HG03060 (cell line): ENCODE measurements at regions not wholly inside any gene's neighbourhood (a gene's known extent, or its start where the extent isn't known, plus 50 kb on each side); places are given as distances from the start of the nearest gene placed in this dataset.

Experiments
- ATAC-seq: cut with Tn5 transposase; IDR thresholded peaks from one replicate; pipeline ENCODE4 v1.9.1; 2021; ENCODE audit warnings: low read depth, moderate number of reproducible peaks; ENCODE audit not compliant: unreplicated experiment

- ATAC-seq, result no peak
Measured at GRCh38 chr6:109315341-109316110, 66.7 kb downstream of the CD164 start.

DNA sequence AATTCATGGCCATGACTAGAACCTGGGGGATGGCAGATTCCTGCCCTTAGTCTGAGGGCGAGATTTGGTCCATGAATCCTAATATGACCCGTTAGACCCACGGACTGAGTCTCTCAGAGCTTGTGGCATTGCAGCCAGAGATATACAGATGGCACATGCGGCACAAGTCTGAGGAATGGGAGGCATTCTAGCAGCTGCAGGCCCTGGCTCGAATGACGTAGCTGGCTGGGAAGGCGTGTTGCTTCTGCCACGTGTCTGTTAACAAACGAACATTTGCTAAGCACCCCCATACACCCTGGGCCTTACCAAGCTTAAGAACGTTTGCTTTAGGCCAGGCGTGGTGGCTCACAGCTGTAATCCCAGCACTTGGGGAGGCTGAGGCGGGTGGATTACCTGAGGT lies 68.0 kb downstream of the CD164 start:
- no peak for ATAC-seq

GRCh38 chr6:109313139-109313538 lies 69.1 kb downstream of the CD164 start:
- ATAC-seq, result no peak

- no peak for ATAC-seq
Measured at GRCh38 chr6:109311471-109311870, 70.8 kb downstream of the CD164 start.

GRCh38 chr6:109309917-109310316 lies 72.3 kb downstream of the CD164 start:
- no peak for ATAC-seq

GRCh38 chr6:109308018-109308492 lies 74.2 kb downstream of the CD164 start:
- ATAC-seq, result no peak

DNA sequence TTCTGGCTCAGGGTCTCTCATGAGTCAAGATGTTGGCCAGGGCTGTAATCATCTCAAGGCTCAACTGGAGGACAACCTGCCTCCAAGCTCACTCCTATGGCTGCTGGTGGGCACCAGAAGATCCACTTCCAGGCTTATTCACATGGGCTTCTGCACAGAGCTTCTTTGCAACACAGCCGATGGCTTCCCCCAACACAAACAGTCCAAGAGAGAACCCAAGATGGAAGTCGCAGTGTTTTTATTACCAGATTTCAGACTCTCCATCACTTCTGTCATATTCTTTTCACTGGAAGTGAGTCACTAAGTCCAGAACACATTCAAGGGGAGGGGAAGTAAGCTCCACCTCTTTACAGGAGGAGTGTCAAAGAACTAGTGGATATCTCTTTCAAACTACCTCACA lies 75.5 kb downstream of the CD164 start:
- no peak for ATAC-seq

DNA sequence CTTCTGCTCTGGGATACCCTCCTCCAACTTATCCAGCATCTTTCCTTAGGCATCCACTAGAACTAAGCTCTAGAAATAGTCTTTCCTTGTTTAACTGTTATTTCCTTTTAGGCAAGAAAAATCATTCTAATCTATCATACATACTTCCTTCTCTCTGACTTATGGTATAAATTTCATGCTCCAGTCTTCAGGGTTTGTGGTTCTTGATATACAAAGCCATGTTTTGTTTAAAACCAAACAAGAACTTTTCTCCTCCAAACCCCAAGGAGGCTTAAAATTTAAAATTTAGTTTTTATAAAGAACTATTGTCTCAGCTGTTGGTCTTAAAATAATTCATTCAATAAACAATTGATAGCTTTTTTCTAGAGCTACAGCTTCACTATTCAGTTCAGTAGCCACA lies 77.2 kb downstream of the CD164 start:
- ATAC-seq, result no peak

DNA sequence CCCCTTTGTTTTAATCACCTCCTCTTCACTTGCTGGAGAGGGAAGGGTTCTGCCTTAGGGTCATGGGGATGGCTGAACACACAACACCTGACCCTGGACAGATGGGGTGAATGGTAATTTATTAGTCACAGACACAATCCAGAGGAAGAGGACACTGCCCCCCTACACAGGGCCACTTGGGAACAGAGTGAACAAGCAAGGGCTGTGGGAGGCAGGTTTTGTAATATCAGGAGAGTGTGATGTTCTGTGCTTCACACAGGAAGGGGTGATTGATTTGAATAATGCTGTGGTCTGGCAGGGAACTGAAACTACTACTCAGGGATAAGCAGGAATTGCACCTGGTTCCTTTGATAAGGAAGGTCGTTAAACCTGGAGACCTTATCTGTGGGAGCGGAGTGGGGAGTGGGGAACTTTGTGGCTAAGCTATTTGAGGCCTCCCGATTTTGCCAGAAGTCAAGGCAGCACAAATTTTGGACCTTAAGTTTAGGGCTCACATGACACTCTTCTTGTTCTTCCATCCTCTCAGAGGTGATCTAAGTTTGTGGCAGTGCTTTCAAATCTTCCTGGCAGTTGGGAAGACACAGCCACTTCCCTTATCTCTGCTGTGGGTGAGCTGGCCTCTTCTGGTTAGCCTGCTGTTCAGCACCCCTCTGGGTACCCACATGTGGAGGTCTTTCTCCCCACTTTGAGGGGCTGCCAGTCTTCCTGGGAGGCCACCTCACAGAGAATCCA lies 77.8 kb downstream of the CD164 start:
- no peak for ATAC-seq

- ATAC-seq, result no peak
Measured at GRCh38 chr6:109303640-109304283, 78.5 kb downstream of the CD164 start.

GRCh38 chr6:109303164-109303563 lies 79.1 kb downstream of the CD164 start:
- ATAC-seq, result no peak

GRCh38 chr6:109302176-109302575 lies 80.1 kb downstream of the CD164 start:
- ATAC-seq, result no peak

- ATAC-seq, result no peak
Measured at GRCh38 chr6:109301418-109301817, 80.8 kb downstream of the CD164 start.

DNA sequence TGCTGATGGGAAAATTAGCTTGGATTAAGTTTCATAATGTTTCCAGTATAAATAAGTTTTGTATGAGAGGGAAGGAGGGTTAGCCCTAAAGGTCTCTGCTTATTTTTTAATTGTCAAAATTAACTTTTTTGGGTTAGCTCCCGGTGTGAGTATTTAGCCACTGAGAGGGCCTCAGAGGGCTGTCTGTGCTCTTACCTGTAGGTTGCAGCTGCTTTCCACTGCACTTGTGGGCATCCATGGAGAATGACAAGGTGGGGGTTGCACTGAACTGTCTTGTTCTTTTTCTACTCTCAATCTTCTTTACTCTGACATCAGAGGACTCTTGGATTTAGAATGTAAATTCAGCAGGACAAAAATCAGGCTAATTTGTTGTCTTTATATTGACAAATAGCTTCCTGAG lies 81.4 kb downstream of the CD164 start:
- ATAC-seq, result no peak

DNA sequence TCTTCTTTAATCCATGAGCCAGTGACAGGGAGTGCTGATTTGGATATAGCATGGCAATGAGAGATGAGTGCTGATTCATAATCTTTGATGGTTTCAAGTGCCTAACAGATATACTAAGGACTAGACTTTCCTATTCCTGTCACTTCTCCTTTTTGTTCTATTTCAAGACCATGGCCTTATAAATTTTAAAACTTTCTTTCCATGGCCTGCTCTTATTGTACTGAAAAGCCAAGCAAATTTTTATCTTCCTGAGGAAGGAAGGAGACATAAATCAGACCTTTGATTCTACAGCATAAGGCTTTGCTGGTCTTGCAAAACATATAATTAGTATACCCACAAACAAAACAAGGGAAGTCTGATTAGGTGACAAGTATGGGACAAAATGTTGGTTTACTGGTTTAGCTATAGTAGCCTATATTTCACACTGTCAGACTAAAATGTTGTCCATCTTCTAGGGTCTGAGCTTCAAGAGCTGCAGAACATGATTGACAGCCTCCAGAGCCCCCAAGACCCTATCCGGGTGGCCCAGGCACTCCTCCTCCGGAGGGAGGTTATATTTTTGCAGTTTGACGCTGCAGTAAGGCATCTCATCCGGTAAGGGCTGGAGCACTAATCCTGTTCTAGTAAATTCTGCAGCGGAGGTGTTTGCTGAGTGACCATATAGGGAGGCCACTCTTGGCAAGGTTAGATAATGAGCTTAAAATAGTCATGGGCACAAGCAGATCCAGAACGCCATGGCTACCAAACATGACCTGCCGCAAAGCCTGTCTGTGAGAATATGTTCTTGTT lies 82.3 kb downstream of the CD164 start:
- ATAC-seq, result no peak

DNA sequence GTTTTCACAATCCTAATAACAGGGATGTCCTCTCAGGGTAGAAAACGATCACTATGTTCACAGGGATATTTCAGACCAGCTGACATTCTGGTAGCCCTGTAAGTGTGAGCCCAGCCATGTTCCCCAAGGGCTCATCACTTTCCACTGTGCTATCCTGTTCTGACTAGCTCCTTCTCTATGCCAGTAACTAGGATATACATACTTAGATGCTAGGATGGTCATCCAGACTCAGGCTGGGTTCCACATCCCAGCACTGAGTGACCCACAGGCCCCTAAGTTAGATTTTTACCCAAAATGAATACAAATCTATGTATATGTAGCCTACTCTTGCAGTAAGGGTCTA lies 83.0 kb downstream of the CD164 start:
- ATAC-seq, result no peak

DNA sequence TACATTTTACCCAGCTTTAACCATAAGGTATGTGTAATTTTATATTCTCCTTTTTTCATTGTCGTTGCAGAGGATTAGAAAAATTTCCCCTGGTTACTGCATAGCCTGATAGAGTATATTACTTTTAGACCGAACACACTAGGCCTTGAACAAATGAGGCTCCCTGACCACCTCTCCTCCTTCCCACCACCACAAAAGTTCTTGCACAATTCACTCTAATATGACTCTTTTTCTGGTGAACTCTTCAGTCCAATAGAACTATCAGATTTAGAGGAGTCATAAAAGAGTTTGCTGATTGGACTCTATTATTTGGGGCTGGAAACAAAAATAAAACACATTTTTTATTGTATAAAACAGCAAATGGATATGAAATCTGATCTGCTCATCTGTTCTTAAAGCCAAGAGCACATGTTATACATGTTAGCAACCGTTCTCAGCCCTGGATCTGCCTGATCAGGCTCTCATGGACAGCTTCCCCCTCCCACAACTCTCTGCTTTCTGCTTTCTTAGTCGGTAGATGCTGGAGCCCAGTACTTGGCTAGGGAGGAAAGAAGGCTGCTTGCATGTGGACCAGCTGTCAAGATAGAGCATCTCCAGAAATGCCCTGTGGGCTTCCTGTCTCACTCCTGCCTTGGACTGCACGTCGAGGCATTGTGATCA lies 83.5 kb downstream of the CD164 start:
- ATAC-seq, result no peak

- no peak for ATAC-seq
Measured at GRCh38 chr6:109297406-109298110, 84.7 kb downstream of the CD164 start.

DNA sequence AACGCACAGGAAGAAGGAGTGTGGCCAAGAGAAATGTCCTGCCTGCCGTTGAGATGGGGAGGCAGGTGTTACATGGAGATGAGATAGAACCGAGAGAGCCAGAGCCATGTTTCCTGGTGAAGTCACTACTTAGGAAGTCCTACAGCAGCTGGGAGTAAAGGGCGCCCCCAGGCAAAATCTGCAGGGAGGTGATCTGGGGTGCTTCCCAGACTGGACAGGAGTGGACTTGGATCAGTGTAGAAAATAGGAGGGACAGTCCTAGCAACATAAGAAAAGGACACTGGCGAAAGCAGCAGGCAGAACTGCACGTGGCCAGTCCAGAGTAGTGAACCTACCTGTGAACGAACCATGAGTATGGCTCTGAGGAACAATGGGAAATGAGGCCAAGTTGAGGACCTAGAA lies 85.3 kb downstream of the CD164 start:
- ATAC-seq, result no peak

DNA sequence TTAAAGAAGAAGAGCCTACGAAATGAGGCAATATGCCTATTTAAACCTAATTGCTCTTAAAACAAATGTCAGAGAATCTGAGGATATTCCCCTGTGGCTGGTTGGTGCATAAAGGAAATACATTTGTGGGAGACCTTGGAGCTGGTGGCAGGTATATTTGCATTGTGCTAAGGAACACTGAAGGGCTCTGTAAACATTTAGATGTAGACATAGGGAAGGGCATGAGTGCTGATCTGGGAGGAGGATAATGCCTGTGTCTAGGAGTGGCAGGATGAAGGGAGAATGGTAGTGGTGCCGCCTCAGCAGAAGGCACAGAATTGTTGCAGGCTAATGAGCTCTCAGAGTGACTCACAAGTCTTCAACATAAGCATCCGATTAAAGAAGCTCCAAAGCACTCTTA lies 85.8 kb downstream of the CD164 start:
- ATAC-seq, result no peak
